Chondrocyte (in vitro differentiated cells): ENCODE measurements at regions not wholly inside any gene's neighbourhood (a gene's known extent, or its start where the extent isn't known, plus 50 kb on each side); places are given as distances from the start of the nearest gene placed in this dataset.

Experiments used
- DNase-seq: peaks from one replicate; pipeline ENCODE4 v3.0.0; 2021; ENCODE audit warnings: mixed read lengths, low spot score
- H3K27ac Mint-ChIP-seq: one replicate; pipeline ENCODE4 v1.8.0; 2021; ENCODE audit warnings: mild to moderate bottlenecking, moderate library complexity, mixed read lengths; ENCODE audit not compliant: unreplicated experiment
- H3K27me3 Mint-ChIP-seq: 2 replicates; pipeline ENCODE4 v1.8.0; 2021; ENCODE audit warnings: low read depth, mixed read lengths
- H3K36me3 Mint-ChIP-seq: 2 replicates; pipeline ENCODE4 v1.8.0; 2021; ENCODE audit warnings: low read depth, mixed read lengths
- H3K4me1 Mint-ChIP-seq: 2 replicates; pipeline ENCODE4 v1.8.0; 2021; ENCODE audit warnings: low read depth, mild to moderate bottlenecking, mixed read lengths
- H3K4me3 Mint-ChIP-seq: one replicate; pipeline ENCODE4 v1.8.0; 2021; ENCODE audit warnings: mild to moderate bottlenecking, moderate library complexity, mixed read lengths; ENCODE audit not compliant: unreplicated experiment
- H3K9me3 Mint-ChIP-seq: 2 replicates; pipeline ENCODE4 v1.8.0; 2021; ENCODE audit warnings: low read depth, mixed read lengths
- TF ChIP-seq, protein P1 (sequence below): fragments of 200-600 bp; sonication (generic); IDR thresholded peaks from 2 replicates; pipeline ENCODE4 v1.5.0; 2021; ENCODE audit warnings: antibody characterized with exemption, mild to moderate bottlenecking, moderate library complexity

DNA sequence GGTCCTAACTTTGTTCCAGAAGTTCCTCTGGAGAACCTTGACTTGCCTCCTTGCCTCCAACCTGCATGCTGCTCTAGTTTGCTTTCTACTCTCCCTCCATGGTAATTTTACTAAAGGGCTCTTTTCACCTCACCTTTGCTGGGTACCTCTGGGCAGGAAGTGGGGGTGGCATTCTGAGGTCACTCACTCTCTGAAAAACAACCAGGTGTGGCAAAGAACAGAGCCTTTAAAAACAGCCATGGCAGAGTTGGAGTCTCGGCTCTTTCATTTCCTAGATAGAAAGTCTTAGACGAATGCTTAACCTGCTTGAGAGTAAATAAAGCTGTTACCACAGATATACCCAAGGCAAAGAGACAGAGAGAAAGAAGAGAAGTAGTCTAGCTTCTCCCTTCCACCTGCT, 827.9 kb downstream of the BCL11B start:
- TF ChIP-seq, protein P1, sequence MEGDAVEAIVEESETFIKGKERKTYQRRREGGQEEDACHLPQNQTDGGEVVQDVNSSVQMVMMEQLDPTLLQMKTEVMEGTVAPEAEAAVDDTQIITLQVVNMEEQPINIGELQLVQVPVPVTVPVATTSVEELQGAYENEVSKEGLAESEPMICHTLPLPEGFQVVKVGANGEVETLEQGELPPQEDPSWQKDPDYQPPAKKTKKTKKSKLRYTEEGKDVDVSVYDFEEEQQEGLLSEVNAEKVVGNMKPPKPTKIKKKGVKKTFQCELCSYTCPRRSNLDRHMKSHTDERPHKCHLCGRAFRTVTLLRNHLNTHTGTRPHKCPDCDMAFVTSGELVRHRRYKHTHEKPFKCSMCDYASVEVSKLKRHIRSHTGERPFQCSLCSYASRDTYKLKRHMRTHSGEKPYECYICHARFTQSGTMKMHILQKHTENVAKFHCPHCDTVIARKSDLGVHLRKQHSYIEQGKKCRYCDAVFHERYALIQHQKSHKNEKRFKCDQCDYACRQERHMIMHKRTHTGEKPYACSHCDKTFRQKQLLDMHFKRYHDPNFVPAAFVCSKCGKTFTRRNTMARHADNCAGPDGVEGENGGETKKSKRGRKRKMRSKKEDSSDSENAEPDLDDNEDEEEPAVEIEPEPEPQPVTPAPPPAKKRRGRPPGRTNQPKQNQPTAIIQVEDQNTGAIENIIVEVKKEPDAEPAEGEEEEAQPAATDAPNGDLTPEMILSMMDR = no peak
- no peak overlapping the region for H3K27ac Mint-ChIP-seq
- no peak for DNase-seq
- no peaks in the 10 kb centered on the region for H3K36me3 Mint-ChIP-seq
- H3K4me1 Mint-ChIP-seq = no peaks in the 10 kb centered on the region
- peaks cover 5% of the 10 kb centered on the region for H3K9me3 Mint-ChIP-seq
- H3K4me3 Mint-ChIP-seq = no peak overlapping the region
- no peaks in the 10 kb centered on the region for H3K27me3 Mint-ChIP-seq

GRCh38 chr14:98445718-98446117, 826.3 kb downstream of the BCL11B start:
- TF ChIP-seq, protein P1 = no peak
- DNase-seq = no peak
- Mint-ChIP-seq H3K9me3 (peaks cover 5% of the 10 kb centered on the region), H3K27me3 (no peaks in the 10 kb centered on the region), H3K4me3 (no peak overlapping the region), H3K36me3 (no peaks in the 10 kb centered on the region), H3K27ac (no peak overlapping the region), H3K4me1 (no peaks in the 10 kb centered on the region)

DNA sequence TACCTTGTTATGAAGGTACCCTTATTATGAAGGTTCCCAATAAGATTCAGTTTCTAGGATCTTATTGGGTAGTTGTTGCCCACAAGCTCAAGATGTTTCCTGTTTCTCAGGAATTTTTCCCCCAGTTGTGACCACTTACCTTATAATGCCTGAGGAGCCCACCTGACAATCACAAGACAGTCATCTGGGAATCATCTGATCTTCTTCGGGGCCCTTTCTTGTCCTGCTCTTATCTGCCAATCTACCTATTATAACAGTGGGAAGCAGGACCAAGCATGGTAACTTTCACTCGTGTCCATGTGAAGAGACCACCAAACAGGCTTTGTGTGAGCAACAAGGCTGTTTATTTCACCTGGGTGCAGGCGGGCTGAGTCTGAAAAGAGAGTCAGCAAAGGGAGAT, 825.5 kb downstream of the BCL11B start:
- Mint-ChIP-seq H3K9me3 (peaks cover 5% of the 10 kb centered on the region), H3K4me1 (no peaks in the 10 kb centered on the region), H3K36me3 (no peaks in the 10 kb centered on the region), H3K27me3 (no peaks in the 10 kb centered on the region), H3K27ac (no peak overlapping the region), H3K4me3 (no peak overlapping the region)
- no peak for DNase-seq
- TF ChIP-seq, protein P1 = no peak

GRCh38 chr14:98456231-98456630, 815.8 kb downstream of the BCL11B start:
- DNase-seq = no peak
- Mint-ChIP-seq H3K36me3 (no peaks in the 10 kb centered on the region), H3K4me1 (no peaks in the 10 kb centered on the region), H3K27ac (no peak overlapping the region), H3K4me3 (no peak overlapping the region), H3K9me3 (peaks cover 17% of the 10 kb centered on the region), H3K27me3 (no peaks in the 10 kb centered on the region)
- TF ChIP-seq, protein P1 = no peak

DNA sequence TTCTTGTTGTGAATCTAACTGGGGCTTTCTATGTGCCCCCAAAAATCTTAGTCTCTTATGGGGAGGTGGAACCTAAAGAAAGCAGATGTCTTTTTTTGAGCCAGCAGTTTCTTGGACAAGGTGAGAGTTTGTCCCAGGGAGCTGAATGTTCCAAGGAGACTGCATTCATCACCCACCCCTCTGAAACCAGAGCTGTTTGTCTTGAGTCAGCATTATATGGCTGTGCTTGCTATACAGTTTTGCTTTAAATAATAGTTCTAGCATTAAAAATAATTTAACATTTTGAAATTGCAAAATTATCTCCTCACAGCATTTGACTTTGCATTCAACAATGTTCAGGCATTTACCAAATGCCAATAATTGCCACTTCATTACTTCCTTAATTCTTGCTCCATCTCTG, 813.3 kb downstream of the BCL11B start:
- Mint-ChIP-seq H3K9me3 (peaks cover 29% of the 10 kb centered on the region), H3K4me3 (no peak overlapping the region), H3K36me3 (no peaks in the 10 kb centered on the region), H3K27me3 (no peaks in the 10 kb centered on the region), H3K27ac (no peak overlapping the region), H3K4me1 (no peaks in the 10 kb centered on the region)
- no peak for DNase-seq
- TF ChIP-seq, protein P1 = no peak
